ENCODE measurements at regions not wholly inside any gene's neighbourhood (a gene's known extent, or its start where the extent isn't known, plus 50 kb on each side); places are given as distances from the start of the nearest gene placed in this dataset.

GRCh38 chr4:126223784-126224407, 909.1 kb downstream of the FAT4 start:
- no peak for ATAC-seq (replicated peaks)
- Mint-ChIP-seq H3K9me3 (peaks cover 4% of the 10 kb centered on the region), H3K27me3 (no peaks in the 10 kb centered on the region), H3K36me3 (ENCODE audit: low read depth) (no peaks in the 10 kb centered on the region), H3K27ac (no peak overlapping the region), H3K4me3 (no peak overlapping the region), H3K4me1 (no peaks in the 10 kb centered on the region)

- ATAC-seq (replicated peaks) = no peak
- H3K27ac Mint-ChIP-seq = no peak overlapping the region
- no peak overlapping the region for H3K4me3 Mint-ChIP-seq
Measured at GRCh38 chr4:126227428-126227827, 912.7 kb downstream of the FAT4 start.

GRCh38 chr4:126230269-126230668, 915.5 kb downstream of the FAT4 start:
- Mint-ChIP-seq H3K27ac (no peak overlapping the region), H3K9me3 (peaks cover 12% of the 10 kb centered on the region), H3K36me3 (ENCODE audit: low read depth) (no peaks in the 10 kb centered on the region), H3K4me3 (no peak overlapping the region), H3K27me3 (no peaks in the 10 kb centered on the region), H3K4me1 (no peaks in the 10 kb centered on the region)
- no peak for ATAC-seq (replicated peaks)

More at GRCh38 chr4:126227428-126227827, 912.7 kb downstream of the FAT4 start:
- Mint-ChIP-seq H3K9me3 (peaks cover 10% of the 10 kb centered on the region), H3K27me3 (no peaks in the 10 kb centered on the region), H3K4me1 (no peaks in the 10 kb centered on the region), H3K36me3 (ENCODE audit: low read depth) (no peaks in the 10 kb centered on the region)

DNA sequence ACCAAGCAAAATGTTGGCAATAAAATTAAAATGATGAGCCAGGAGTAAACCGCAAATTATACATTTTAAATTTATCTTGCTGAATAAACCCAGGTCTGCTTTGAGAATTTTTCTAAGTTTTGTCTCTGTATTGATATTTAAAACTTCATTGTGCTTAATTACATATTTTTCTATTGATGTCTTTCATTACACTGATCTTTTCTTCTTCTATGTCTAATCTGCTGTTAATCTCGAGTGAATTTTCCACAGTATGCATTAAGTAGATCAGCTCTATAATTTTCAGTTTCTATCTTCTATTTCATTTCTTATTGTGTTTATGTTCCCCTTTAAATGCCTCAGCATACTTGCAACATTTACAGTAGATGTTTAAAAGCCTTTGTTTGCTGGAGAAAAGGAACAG, 918.7 kb downstream of the FAT4 start:
- H3K36me3 Mint-ChIP-seq (ENCODE audit: low read depth) = no peaks in the 10 kb centered on the region
- no peaks in the 10 kb centered on the region for H3K27me3 Mint-ChIP-seq
- peaks cover 15% of the 10 kb centered on the region for H3K9me3 Mint-ChIP-seq
- H3K4me3 Mint-ChIP-seq = no peak overlapping the region
- H3K27ac Mint-ChIP-seq = no peak overlapping the region
- ATAC-seq (replicated peaks) = no peak
- H3K4me1 Mint-ChIP-seq = no peaks in the 10 kb centered on the region

- Mint-ChIP-seq H3K27ac (no peak overlapping the region), H3K4me3 (no peak overlapping the region), H3K4me1 (no peaks in the 10 kb centered on the region), H3K9me3 (peaks cover 15% of the 10 kb centered on the region), H3K36me3 (ENCODE audit: low read depth) (no peaks in the 10 kb centered on the region), H3K27me3 (no peaks in the 10 kb centered on the region)
- ATAC-seq (replicated peaks) = no peak
Measured at GRCh38 chr4:126238013-126238412, 923.3 kb downstream of the FAT4 start.

- H3K4me1 Mint-ChIP-seq = no peaks in the 10 kb centered on the region
- no peaks in the 10 kb centered on the region for H3K27me3 Mint-ChIP-seq
- H3K27ac Mint-ChIP-seq = no peak overlapping the region
- H3K4me3 Mint-ChIP-seq = no peak overlapping the region
- ATAC-seq (replicated peaks) = no peak
- H3K9me3 Mint-ChIP-seq = peaks cover 13% of the 10 kb centered on the region
- H3K36me3 Mint-ChIP-seq (ENCODE audit: low read depth) = no peaks in the 10 kb centered on the region
Measured at GRCh38 chr4:126241634-126242033, 926.9 kb downstream of the FAT4 start.

DNA sequence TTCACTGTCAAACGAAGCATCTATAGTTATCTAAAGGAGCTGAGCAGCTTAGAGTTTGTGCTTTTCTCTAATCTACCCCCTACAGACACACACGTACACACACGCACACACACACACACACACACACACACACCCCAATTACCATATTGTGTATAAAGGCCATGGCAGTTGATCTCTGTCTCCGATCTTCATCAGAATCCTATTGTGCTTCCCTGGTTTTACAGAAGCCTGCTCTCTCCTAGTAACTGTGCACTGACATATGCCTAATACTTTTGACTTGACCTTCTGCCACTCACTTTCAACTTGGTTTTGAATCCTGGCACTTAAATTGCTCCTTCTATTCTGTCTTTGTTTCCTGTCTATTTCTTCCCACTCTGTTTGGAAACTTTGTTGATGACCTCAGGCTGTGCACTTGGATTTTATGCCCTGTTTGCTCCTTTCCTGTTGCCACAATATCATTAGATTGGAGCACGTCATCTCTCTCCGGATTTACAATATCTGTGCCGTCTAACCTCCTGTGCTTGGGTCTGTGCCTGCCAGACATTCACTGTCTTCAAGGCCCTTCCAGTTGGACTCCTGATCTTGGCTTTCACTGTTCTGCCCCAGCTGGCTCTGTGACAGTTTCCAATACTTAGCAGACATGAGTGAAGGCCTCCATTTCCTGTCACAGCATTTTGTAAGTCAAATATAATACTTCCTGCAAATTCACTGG, 928.1 kb downstream of the FAT4 start:
- H3K4me3 Mint-ChIP-seq = no peak overlapping the region

DNA sequence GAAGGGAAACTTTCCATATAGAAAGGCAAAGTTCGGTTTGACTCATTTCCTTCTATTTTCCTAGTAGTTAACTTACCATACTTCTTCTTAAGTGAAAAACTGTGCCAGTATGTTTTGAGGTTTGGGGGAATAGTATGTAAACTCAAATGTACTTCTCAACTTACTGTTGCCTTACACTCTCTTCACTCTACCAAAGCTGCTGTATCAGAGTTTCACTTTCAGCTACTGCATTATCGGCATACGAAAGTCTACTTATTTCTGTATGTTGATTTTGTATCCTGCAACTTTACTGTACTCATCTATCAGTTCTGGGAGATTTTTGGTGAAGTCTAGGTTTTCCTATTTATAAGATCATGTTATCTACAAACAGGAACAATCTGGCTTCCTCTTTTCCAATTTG, 932.7 kb downstream of the FAT4 start:
- Mint-ChIP-seq H3K36me3 (ENCODE audit: low read depth) (no peaks in the 10 kb centered on the region), H3K4me3 (no peak overlapping the region), H3K4me1 (no peaks in the 10 kb centered on the region), H3K9me3 (peaks cover 19% of the 10 kb centered on the region), H3K27ac (no peak overlapping the region), H3K27me3 (no peaks in the 10 kb centered on the region)
- no peak for ATAC-seq (replicated peaks)

More for the DNA sequence above, 928.1 kb downstream of the FAT4 start:
- Mint-ChIP-seq H3K36me3 (ENCODE audit: low read depth) (no peaks in the 10 kb centered on the region), H3K27ac (no peak overlapping the region), H3K4me1 (no peaks in the 10 kb centered on the region), H3K27me3 (no peaks in the 10 kb centered on the region), H3K9me3 (peaks cover 18% of the 10 kb centered on the region)
- no peak for ATAC-seq (replicated peaks)

DNA sequence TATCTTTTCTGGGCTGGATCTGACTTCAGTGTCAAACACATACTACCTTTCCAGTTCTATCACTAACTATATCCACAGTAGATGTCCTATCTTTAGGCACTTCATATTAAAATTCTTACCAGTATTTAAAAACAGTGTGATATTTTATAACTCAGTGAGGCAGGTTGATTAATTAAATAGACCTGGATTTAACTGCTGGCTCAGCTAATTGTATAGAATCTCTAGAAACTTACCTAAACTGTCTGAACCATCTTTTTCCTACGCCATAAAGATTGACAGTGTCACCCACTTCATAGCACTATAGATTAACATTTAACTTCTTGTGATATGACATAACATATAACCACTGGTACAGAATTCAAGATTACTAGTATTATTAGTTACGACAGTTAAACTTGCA, 935.3 kb downstream of the FAT4 start:
- no peak for ATAC-seq (replicated peaks)
- H3K36me3 Mint-ChIP-seq (ENCODE audit: low read depth) = no peaks in the 10 kb centered on the region
- H3K4me1 Mint-ChIP-seq = no peaks in the 10 kb centered on the region
- no peak overlapping the region for H3K4me3 Mint-ChIP-seq
- H3K9me3 Mint-ChIP-seq = peaks cover 12% of the 10 kb centered on the region
- no peak overlapping the region for H3K27ac Mint-ChIP-seq
- H3K27me3 Mint-ChIP-seq = no peaks in the 10 kb centered on the region

DNA sequence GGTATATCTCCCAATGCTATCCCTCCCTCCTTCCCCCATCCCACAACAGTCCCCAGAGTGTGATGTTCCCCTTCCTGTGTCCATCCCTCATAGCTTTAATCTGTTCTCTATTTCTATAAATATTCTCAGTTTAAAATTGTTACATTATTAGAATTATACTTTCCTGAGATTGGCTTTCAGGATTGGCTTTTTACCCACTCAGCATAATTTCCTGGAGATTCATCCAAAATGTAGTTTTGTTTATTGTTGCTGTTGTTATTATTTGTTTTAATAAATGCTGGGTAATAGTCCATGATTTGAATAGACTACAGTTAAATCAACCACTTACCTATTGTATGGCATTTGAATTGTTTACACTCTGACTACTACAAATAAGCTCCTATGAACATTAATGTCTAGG, 936.4 kb downstream of the FAT4 start:
- ATAC-seq (replicated peaks) = no peak
- H3K4me3 Mint-ChIP-seq = no peak overlapping the region
- H3K36me3 Mint-ChIP-seq (ENCODE audit: low read depth) = no peaks in the 10 kb centered on the region
- H3K9me3 Mint-ChIP-seq = peaks cover 12% of the 10 kb centered on the region
- no peaks in the 10 kb centered on the region for H3K27me3 Mint-ChIP-seq
- no peak overlapping the region for H3K27ac Mint-ChIP-seq
- H3K4me1 Mint-ChIP-seq = no peaks in the 10 kb centered on the region

GRCh38 chr4:126262665-126263064, 947.9 kb downstream of the FAT4 start:
- Mint-ChIP-seq H3K27me3 (no peaks in the 10 kb centered on the region), H3K27ac (no peak overlapping the region), H3K4me3 (no peak overlapping the region), H3K36me3 (ENCODE audit: low read depth) (no peaks in the 10 kb centered on the region), H3K4me1 (no peaks in the 10 kb centered on the region), H3K9me3 (no peaks in the 10 kb centered on the region)
- no peak for ATAC-seq (replicated peaks)

GRCh38 chr4:126264839-126265238, 950.1 kb downstream of the FAT4 start:
- Mint-ChIP-seq H3K4me3 (no peak overlapping the region), H3K9me3 (no peaks in the 10 kb centered on the region), H3K36me3 (ENCODE audit: low read depth) (no peaks in the 10 kb centered on the region)

DNA sequence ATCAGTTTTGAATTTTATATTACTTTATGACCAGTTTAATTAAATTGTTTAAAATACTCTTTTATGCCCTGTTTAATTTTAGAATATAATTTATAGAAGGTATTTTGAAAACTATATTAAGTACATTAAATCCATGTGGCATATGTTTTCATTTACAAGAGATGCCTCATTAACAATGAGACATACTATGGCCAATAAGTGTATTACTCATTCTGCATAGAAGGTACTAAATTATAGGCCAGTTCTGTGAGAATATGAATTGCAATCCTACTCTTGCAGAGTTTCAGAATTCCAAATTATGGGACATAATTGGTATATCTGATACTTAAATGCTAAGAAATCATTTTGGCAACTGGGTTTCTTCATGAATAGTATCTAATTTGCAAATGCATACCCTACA, 951.1 kb downstream of the FAT4 start:
- Mint-ChIP-seq H3K4me1 (no peaks in the 10 kb centered on the region), H3K36me3 (ENCODE audit: low read depth) (no peaks in the 10 kb centered on the region), H3K9me3 (peaks cover 4% of the 10 kb centered on the region), H3K4me3 (no peak overlapping the region), H3K27me3 (no peaks in the 10 kb centered on the region), H3K27ac (no peak overlapping the region)
- ATAC-seq (replicated peaks) = no peak

More at GRCh38 chr4:126264839-126265238, 950.1 kb downstream of the FAT4 start:
- no peak overlapping the region for H3K27ac Mint-ChIP-seq
- no peak for ATAC-seq (replicated peaks)
- H3K4me1 Mint-ChIP-seq = no peaks in the 10 kb centered on the region
- no peaks in the 10 kb centered on the region for H3K27me3 Mint-ChIP-seq

- no peaks in the 10 kb centered on the region for H3K4me1 Mint-ChIP-seq
- no peak overlapping the region for H3K4me3 Mint-ChIP-seq
- no peaks in the 10 kb centered on the region for H3K27me3 Mint-ChIP-seq
- no peak for ATAC-seq (replicated peaks)
- H3K9me3 Mint-ChIP-seq = peaks cover 4% of the 10 kb centered on the region
- H3K27ac Mint-ChIP-seq = no peak overlapping the region
- H3K36me3 Mint-ChIP-seq (ENCODE audit: low read depth) = no peaks in the 10 kb centered on the region
Measured at GRCh38 chr4:126267689-126268088, 952.9 kb downstream of the FAT4 start.

- peaks cover 4% of the 10 kb centered on the region for H3K9me3 Mint-ChIP-seq
- H3K27me3 Mint-ChIP-seq = no peaks in the 10 kb centered on the region
- H3K36me3 Mint-ChIP-seq (ENCODE audit: low read depth) = no peaks in the 10 kb centered on the region
- no peak overlapping the region for H3K4me3 Mint-ChIP-seq
- H3K27ac Mint-ChIP-seq = no peak overlapping the region
- ATAC-seq (replicated peaks) = no peak
- H3K4me1 Mint-ChIP-seq = no peaks in the 10 kb centered on the region
Measured at GRCh38 chr4:126268106-126268505, 953.4 kb downstream of the FAT4 start.
